Progenitor cell of endocrine pancreas (in vitro differentiated cells): ENCODE measurements at regions not wholly inside any gene's neighbourhood (a gene's known extent, or its start where the extent isn't known, plus 50 kb on each side); places are given as distances from the start of the nearest gene placed in this dataset.
A peak's percentile ranks its signal among the peaks of the same experiment; 100 is the strongest.

ENCODE experiments used
- DNase-seq: peaks from one replicate; pipeline ENCODE4 v3.0.0; 2021; ENCODE audit warnings: low spot score; ENCODE audit not compliant: unreplicated experiment
- H3K27ac Mint-ChIP-seq: 2 replicates; pipeline ENCODE4 v1.8.0; 2021; ENCODE audit warnings: mild to moderate bottlenecking, moderate library complexity, mixed read lengths
- H3K27me3 Mint-ChIP-seq: 2 replicates; pipeline ENCODE4 v1.8.0; 2021; ENCODE audit warnings: mixed read lengths
- H3K36me3 Mint-ChIP-seq: 2 replicates; pipeline ENCODE4 v1.8.0; 2022; ENCODE audit warnings: mixed read lengths; ENCODE audit not compliant: insufficient read depth
- H3K4me1 Mint-ChIP-seq: 2 replicates; pipeline ENCODE4 v1.8.0; 2021; ENCODE audit warnings: low read depth, mixed read lengths
- H3K4me3 Mint-ChIP-seq: 2 replicates; pipeline ENCODE4 v1.8.0; 2021; ENCODE audit warnings: low read depth, mild to moderate bottlenecking, moderate library complexity, mixed read lengths
- H3K9me3 Mint-ChIP-seq: 2 replicates; pipeline ENCODE4 v1.8.0; 2021; ENCODE audit warnings: low read depth, mixed read lengths
- TF ChIP-seq, protein P1 (sequence below): fragments of 200-600 bp; sonication (generic); IDR thresholded peaks from one replicate; pipeline ENCODE4 v1.5.0; 2021; ENCODE audit warnings: antibody characterized with exemption, mild to moderate bottlenecking; ENCODE audit not compliant: unreplicated experiment

DNA sequence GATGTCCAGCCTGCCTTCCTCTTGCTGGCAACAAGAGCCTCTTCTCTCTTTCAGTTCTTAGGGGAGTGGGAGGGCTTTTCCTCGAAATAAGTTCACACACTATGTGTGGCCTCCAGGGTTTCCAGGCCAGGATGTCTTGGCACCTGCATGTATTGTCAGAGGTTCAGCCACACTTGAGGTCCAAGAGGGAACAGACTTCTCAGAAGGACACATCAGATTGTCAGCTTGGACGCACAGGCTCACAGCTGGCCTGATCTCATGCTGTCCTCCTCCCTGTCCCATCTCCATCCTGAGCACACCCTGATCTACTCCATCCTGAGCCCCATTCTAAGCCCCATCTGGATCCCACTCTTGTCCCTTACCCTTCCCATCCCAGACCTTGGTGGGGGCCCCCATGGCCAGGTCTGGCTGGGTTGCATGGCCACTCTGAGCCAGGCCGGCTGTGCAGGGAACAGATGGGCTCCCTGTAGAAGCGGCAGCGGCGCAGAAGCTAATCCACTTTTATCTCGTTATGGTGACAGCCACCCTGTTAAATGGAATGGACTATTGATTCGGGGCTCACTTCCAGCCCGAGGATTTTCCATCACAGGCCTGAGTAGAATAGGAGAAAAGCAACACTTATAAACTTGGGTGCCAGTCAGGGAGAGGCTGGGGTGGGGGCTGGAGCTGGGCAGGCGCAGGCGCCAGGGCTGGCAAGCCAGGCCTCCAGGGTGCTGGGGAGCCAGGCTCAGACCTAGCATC, 85.1 kb upstream of the CSF3R start:
- DNase-seq = no peak
- H3K27ac Mint-ChIP-seq = peak overlapping the region; percentile 82
- H3K9me3 Mint-ChIP-seq = no peaks in the 10 kb centered on the region
- peaks cover 14% of the 10 kb centered on the region for H3K4me1 Mint-ChIP-seq
- TF ChIP-seq, protein P1, sequence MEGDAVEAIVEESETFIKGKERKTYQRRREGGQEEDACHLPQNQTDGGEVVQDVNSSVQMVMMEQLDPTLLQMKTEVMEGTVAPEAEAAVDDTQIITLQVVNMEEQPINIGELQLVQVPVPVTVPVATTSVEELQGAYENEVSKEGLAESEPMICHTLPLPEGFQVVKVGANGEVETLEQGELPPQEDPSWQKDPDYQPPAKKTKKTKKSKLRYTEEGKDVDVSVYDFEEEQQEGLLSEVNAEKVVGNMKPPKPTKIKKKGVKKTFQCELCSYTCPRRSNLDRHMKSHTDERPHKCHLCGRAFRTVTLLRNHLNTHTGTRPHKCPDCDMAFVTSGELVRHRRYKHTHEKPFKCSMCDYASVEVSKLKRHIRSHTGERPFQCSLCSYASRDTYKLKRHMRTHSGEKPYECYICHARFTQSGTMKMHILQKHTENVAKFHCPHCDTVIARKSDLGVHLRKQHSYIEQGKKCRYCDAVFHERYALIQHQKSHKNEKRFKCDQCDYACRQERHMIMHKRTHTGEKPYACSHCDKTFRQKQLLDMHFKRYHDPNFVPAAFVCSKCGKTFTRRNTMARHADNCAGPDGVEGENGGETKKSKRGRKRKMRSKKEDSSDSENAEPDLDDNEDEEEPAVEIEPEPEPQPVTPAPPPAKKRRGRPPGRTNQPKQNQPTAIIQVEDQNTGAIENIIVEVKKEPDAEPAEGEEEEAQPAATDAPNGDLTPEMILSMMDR = no peak
- H3K4me3 Mint-ChIP-seq = no peak overlapping the region
- peaks cover 31% of the 10 kb centered on the region for H3K27me3 Mint-ChIP-seq
- no peaks in the 10 kb centered on the region for H3K36me3 Mint-ChIP-seq

DNA sequence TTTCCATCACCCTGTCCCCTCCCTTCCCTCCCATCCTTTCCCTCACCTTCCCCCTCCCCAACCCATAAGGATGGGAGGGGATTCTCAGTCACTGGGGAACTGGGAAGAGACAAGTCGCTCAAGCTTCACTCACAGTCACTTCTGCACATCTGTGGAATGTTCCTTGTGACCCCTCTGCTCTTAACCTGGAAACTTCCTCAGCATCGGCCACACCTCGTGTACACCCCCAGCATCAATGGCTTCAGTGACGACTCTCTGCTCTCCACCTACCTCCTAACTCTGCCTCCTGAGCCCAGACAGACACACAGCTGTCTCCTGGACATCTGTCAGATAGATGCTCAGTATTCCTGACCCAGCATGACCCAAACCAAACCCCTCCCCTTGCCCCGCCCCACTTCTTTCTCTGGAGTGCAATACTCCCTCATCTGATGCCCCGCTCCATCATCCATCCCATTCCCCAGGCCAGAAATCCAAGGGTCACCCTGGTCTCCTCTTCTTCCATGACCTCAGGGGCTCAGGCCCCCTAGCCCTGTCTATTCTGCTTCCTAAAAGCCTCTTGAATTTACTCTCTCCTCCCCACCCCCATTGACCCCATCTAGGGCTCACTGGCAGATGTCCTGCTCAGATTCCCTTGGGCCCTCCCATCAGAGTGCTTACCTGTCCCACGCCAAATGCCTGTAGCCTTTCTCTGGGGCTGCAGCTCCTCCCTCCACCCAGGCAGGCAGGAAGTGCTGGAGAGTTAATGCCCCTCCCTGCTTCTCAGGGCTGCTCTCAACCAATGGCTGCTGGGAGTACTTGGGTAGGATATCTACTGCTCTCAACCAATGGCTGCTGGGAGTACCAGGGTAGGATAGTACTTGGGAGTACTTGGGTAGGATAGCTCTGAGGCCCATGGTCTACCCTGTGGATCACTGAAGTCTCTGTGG, 83.1 kb upstream of the CSF3R start:
- Mint-ChIP-seq H3K36me3 (no peaks in the 10 kb centered on the region), H3K4me3 (no peak overlapping the region), H3K27me3 (peaks cover 32% of the 10 kb centered on the region), H3K4me1 (peaks cover 14% of the 10 kb centered on the region), H3K9me3 (no peaks in the 10 kb centered on the region), H3K27ac (no peak overlapping the region)
- TF ChIP-seq, protein P1 = no peak
- no peak for DNase-seq

DNA sequence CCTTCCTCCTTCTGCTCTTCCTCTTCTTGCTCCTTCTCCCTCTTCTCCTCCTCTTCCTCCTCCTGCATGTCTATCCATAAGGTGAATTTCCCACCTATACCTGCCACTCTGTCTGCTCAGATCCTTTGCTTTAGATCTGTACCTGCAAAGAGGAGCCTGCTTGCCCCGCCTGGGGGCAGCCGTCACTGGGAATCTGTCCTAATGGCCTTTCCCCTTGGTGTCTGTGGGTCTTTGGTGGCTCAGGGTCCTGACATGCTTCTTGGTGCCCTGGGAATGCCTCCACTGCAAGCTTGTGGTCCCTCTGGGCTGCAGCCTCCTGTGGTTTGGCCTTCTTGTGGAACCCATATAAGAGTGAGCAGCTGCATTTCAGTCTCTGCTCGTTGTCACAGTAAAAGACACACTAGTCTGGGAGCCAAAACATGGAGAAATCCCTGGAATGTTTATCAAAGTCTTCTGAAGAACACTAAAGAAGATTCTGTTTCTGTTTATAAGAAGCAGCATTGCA, 79.5 kb upstream of the CSF3R start:
- no peak for DNase-seq
- TF ChIP-seq, protein P1 = no peak

DNA sequence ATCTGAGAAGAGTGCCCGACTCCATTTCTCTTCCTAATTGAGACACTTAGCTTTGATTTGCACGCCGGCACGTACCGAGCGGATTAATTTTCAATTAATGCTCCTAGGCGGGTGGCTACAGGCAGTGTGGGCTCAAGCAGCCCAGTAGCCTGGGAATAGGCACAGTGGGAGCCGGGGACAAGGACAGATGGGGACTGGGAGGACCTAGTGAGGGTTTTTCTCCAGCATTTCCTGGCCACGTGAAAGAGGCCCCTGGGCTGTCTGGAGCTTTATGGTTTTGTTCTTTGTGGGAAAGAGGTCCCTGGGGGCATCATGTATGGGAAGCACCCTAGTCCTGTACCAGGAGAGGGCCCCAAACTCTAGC, 78.6 kb upstream of the CSF3R start:
- DNase-seq = no peak
- TF ChIP-seq, protein P1 = no peak
- H3K9me3 Mint-ChIP-seq = no peaks in the 10 kb centered on the region
- peaks cover 42% of the 10 kb centered on the region for H3K27me3 Mint-ChIP-seq
- H3K27ac Mint-ChIP-seq = no peak overlapping the region
- no peaks in the 10 kb centered on the region for H3K36me3 Mint-ChIP-seq
- H3K4me1 Mint-ChIP-seq = no peaks in the 10 kb centered on the region
- H3K4me3 Mint-ChIP-seq = no peak overlapping the region

More for the DNA sequence above, 79.5 kb upstream of the CSF3R start:
- Mint-ChIP-seq H3K4me1 (peaks cover 3% of the 10 kb centered on the region), H3K36me3 (no peaks in the 10 kb centered on the region), H3K27ac (no peak overlapping the region), H3K27me3 (peaks cover 39% of the 10 kb centered on the region), H3K9me3 (no peaks in the 10 kb centered on the region), H3K4me3 (no peak overlapping the region)

DNA sequence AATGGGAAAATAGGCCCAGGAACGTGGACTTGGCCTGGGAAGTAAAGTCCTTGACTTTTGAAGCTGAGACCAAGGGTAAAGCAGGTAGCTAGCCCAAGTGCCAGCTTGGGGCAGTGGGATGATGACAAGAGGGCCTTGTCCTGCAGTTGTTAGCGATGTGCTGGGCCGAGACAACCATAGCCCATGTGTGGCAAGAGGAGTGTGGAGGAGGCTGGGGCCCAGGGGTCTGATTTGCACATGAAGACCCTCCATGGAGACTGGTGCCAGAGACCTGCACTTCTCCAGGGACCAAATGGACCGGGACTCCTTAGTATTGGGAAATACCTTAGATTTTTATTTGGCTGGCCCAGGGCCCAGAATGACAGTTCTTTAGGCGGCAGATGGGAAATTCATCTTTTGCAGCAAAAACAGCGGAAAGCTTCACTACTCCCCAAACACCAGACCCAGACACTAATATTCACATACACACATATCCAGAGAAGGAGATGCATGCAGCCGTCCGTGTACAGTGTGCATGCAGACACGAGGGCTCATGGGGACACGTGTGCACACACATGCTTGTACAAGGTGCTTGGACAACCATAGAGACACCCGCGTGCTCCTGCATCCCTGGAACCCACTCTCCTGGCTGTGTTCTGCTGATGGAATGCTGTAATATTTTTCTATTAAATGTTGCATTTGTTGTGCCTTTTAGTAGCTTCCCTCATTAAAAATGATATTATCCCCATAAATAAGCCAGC, 78.1 kb upstream of the CSF3R start:
- DNase-seq = no peak
- H3K4me3 Mint-ChIP-seq = no peak overlapping the region
- no peaks in the 10 kb centered on the region for H3K36me3 Mint-ChIP-seq
- no peak overlapping the region for H3K27ac Mint-ChIP-seq
- H3K4me1 Mint-ChIP-seq = no peaks in the 10 kb centered on the region
- TF ChIP-seq, protein P1 = no peak
- H3K9me3 Mint-ChIP-seq = no peaks in the 10 kb centered on the region
- H3K27me3 Mint-ChIP-seq = peaks cover 44% of the 10 kb centered on the region
